Mesothelial cell of epicardium (in vitro differentiated cells): ENCODE measurements at regions not wholly inside any gene's neighbourhood (a gene's known extent, or its start where the extent isn't known, plus 50 kb on each side); places are given as distances from the start of the nearest gene placed in this dataset.

Experiments
- DNase-seq, 2 experiments: peaks; one replicate each; pipeline ENCODE4 v3.0.0; 2021; ENCODE audit warnings: low spot score in 2 of 2; ENCODE audit not compliant: unreplicated experiment in 2 of 2
- H3K27ac Mint-ChIP-seq: 2 replicates; pipeline ENCODE4 v1.8.0; 2021; ENCODE audit warnings: mixed read lengths
- H3K27me3 Mint-ChIP-seq: 2 replicates; pipeline ENCODE4 v1.8.0; 2021; ENCODE audit warnings: low read depth, mixed read lengths
- H3K36me3 Mint-ChIP-seq: 2 replicates; pipeline ENCODE4 v1.8.0; 2021; ENCODE audit warnings: mixed read lengths
- H3K4me1 Mint-ChIP-seq: 2 replicates; pipeline ENCODE4 v1.8.0; 2021; ENCODE audit warnings: mixed read lengths
- H3K4me3 Mint-ChIP-seq: 2 replicates; pipeline ENCODE4 v1.8.0; 2021; ENCODE audit warnings: mild to moderate bottlenecking, moderate library complexity, mixed read lengths
- H3K9me3 Mint-ChIP-seq: 2 replicates; pipeline ENCODE4 v1.8.0; 2021; ENCODE audit warnings: mixed read lengths
- CTCF ChIP-seq: fragments of 200-600 bp; sonication (generic); IDR thresholded peaks from one replicate; pipeline ENCODE4 v1.5.0; 2021; ENCODE audit warnings: antibody characterized with exemption; ENCODE audit not compliant: unreplicated experiment

- no peaks in the 10 kb centered on the region for H3K36me3 Mint-ChIP-seq
- no peak for TF ChIP-seq CTCF
These were observed 346.9 kb upstream of the ARRDC3 start for GRCh38 chr5:91730026-91730425.

GRCh38 chr5:91727463-91727862 is 344.3 kb upstream of the ARRDC3 start:
- H3K27ac Mint-ChIP-seq = no peak overlapping the region
- no peaks in the 10 kb centered on the region for H3K36me3 Mint-ChIP-seq
- no peak for DNase-seq
- no peaks in the 10 kb centered on the region for H3K27me3 Mint-ChIP-seq
- H3K4me3 Mint-ChIP-seq = no peak overlapping the region
- H3K4me1 Mint-ChIP-seq = no peaks in the 10 kb centered on the region
- no peaks in the 10 kb centered on the region for H3K9me3 Mint-ChIP-seq
- no peak for TF ChIP-seq CTCF

More at GRCh38 chr5:91730026-91730425, 346.9 kb upstream of the ARRDC3 start:
- Mint-ChIP-seq H3K4me3 (no peak overlapping the region), H3K9me3 (no peaks in the 10 kb centered on the region), H3K27me3 (no peaks in the 10 kb centered on the region), H3K4me1 (no peaks in the 10 kb centered on the region), H3K27ac (no peak overlapping the region)
- no peak for DNase-seq

- Mint-ChIP-seq H3K27me3 (no peaks in the 10 kb centered on the region), H3K9me3 (no peaks in the 10 kb centered on the region), H3K27ac (no peak overlapping the region), H3K4me3 (no peak overlapping the region), H3K4me1 (no peaks in the 10 kb centered on the region), H3K36me3 (no peaks in the 10 kb centered on the region)
- DNase-seq = no peak
- no peak for TF ChIP-seq CTCF
These were observed 339.8 kb upstream of the ARRDC3 start for GRCh38 chr5:91722736-91723467.

- Mint-ChIP-seq H3K4me3 (no peak overlapping the region), H3K36me3 (no peaks in the 10 kb centered on the region), H3K27ac (no peak overlapping the region), H3K27me3 (no peaks in the 10 kb centered on the region), H3K9me3 (peaks cover 23% of the 10 kb centered on the region), H3K4me1 (no peaks in the 10 kb centered on the region)
- no peak for DNase-seq
- TF ChIP-seq CTCF = no peak
These were observed 329.6 kb upstream of the ARRDC3 start for GRCh38 chr5:91712718-91713117.

GRCh38 chr5:91707521-91707841 is 324.4 kb upstream of the ARRDC3 start:
- TF ChIP-seq CTCF = no peak
- Mint-ChIP-seq H3K27ac (no peak overlapping the region), H3K27me3 (no peaks in the 10 kb centered on the region), H3K9me3 (peaks cover 5% of the 10 kb centered on the region), H3K4me3 (no peak overlapping the region), H3K4me1 (no peaks in the 10 kb centered on the region), H3K36me3 (no peaks in the 10 kb centered on the region)
- DNase-seq = no peak
